Body of pancreas (tissue), 4 donors: ENCODE measurements at regions not wholly inside any gene's neighbourhood (a gene's known extent, or its start where the extent isn't known, plus 50 kb on each side); places are given as distances from the start of the nearest gene placed in this dataset.

Experiments used
- CTCF ChIP-seq, 7 experiments: fragments of 450-650 bp in 4 of 7; fragments of 200-600 bp in 3 of 7; sonication (generic) in 3 of 7; IDR thresholded peaks; one replicate each; pipeline ENCODE4 v1.5.1; 2016 to 2019; ENCODE audit warnings: antibody characterized with exemption in 7 of 7
- POLR2A ChIP-seq, 3 donors: fragments of 450-650 bp; IDR thresholded peaks; one replicate each; pipeline ENCODE4 v1.6.1; 2016; ENCODE audit warnings: antibody characterized with exemption in 3 of 3, mild to moderate bottlenecking in 2 of 3

GRCh38 chr16:14344945-14345344 lies 273.8 kb downstream of the MRTFB start:
- TF ChIP-seq POLR2A (IDR thresholded peaks at IDR 0.05) (no peak), CTCF (IDR thresholded peaks at IDR 0.05) (no peak)
